Smooth muscle cell (in vitro differentiated cells): ENCODE measurements at regions not wholly inside any gene's neighbourhood (a gene's known extent, or its start where the extent isn't known, plus 50 kb on each side); places are given as distances from the start of the nearest gene placed in this dataset.

Experiments
- DNase-seq: peaks from one replicate; lab custom pipeline; 2025; ENCODE audit not compliant: unreplicated experiment; lab: John Stamatoyannopoulos, UW
- H2AFZ ChIP-seq: fragments of 200-600 bp; sonication (generic); 2 replicates; pipeline ENCODE4 v1.6.0; 2016; ENCODE audit warnings: antibody characterized with exemption, low read depth, mild to moderate bottlenecking
- H3F3A ChIP-seq: fragments of 200-600 bp; sonication (generic); 2 replicates; pipeline ENCODE4 v1.6.0; 2017; ENCODE audit warnings: antibody characterized with exemption, low read depth
- H3K27ac ChIP-seq: fragments of 200-600 bp; sonication (generic); 2 replicates; pipeline ENCODE4 v1.5.1; 2016; ENCODE audit warnings: low read depth, mild to moderate bottlenecking
- H3K27me3 ChIP-seq: fragments of 200-600 bp; sonication (generic); 2 replicates; pipeline ENCODE4 v1.6.1; 2016; ENCODE audit warnings: low read depth, mild to moderate bottlenecking
- H3K36me3 ChIP-seq: fragments of 200-600 bp; sonication (generic); 2 replicates; pipeline ENCODE4 v1.5.1; 2016; ENCODE audit warnings: low read depth
- H3K4me1 ChIP-seq: fragments of 200-600 bp; sonication (generic); 2 replicates; pipeline ENCODE4 v1.5.1; 2016; ENCODE audit warnings: low read depth
- H3K4me2 ChIP-seq: fragments of 200-600 bp; sonication (generic); 2 replicates; pipeline ENCODE4 v1.6.0; 2016; ENCODE audit warnings: mild to moderate bottlenecking
- H3K4me3 ChIP-seq: fragments of 200-600 bp; sonication (generic); 2 replicates; pipeline ENCODE4 v1.5.1; 2016; ENCODE audit warnings: mild to moderate bottlenecking
- H3K79me2 ChIP-seq: fragments of 200-600 bp; sonication (generic); 2 replicates; pipeline ENCODE4 v1.6.0; 2016; ENCODE audit warnings: low read depth, mild to moderate bottlenecking
- H3K9ac ChIP-seq: fragments of 200-600 bp; sonication (generic); 2 replicates; pipeline ENCODE4 v1.6.0; 2016; ENCODE audit warnings: low read depth
- H3K9me3 ChIP-seq: fragments of 200-600 bp; sonication (generic); replicated peaks from 2 replicates; pipeline ENCODE4 v1.5.1; 2016; ENCODE audit warnings: low read depth
- H4K20me1 ChIP-seq: fragments of 200-600 bp; sonication (generic); 2 replicates; pipeline ENCODE4 v1.6.0; 2016; ENCODE audit warnings: low read depth
- CTCF ChIP-seq: fragments of 200-600 bp; sonication (generic); IDR thresholded peaks from 2 replicates; pipeline ENCODE4 v1.5.1; 2017; ENCODE audit warnings: borderline replicate concordance, mild to moderate bottlenecking, antibody characterized with exemption; ENCODE audit not compliant: insufficient read depth, poor library complexity, severe bottlenecking
- WGBS: methylation state at CpG from one replicate; pipeline ENCODE4 v1.1.7; 2016; ENCODE audit warnings: low lambda C conversion rate; 5-methylcytosine and 5-hydroxymethylcytosine counted together

- no peak overlapping the region for H2AFZ ChIP-seq
- TF ChIP-seq CTCF = no peak
- 92% methylated on average over 4 of the region's 4 CpGs for WGBS
These were observed 180.3 kb upstream of the LRIG3 start for GRCh38 chr12:59100585-59100984.

GRCh38 chr12:59097876-59098275, 177.6 kb upstream of the LRIG3 start:
- WGBS = 82% methylated on average over 1 of the region's 1 CpG
- no peak for DNase-seq
- H3K9ac ChIP-seq = no peak overlapping the region
- no peak overlapping the region for H3K4me2 ChIP-seq
- no peaks in the 10 kb centered on the region for H4K20me1 ChIP-seq
- no peak for TF ChIP-seq CTCF
- no peaks in the 10 kb centered on the region for H3F3A ChIP-seq
- H3K4me1 ChIP-seq = peaks cover 6% of the 10 kb centered on the region
- no peak overlapping the region for H3K4me3 ChIP-seq
- H3K36me3 ChIP-seq = no peaks in the 10 kb centered on the region
- no peaks in the 10 kb centered on the region for H3K79me2 ChIP-seq
- no peak overlapping the region for H3K27ac ChIP-seq
- no peaks in the 10 kb centered on the region for H3K9me3 ChIP-seq
- no peak overlapping the region for H2AFZ ChIP-seq
- no peaks in the 10 kb centered on the region for H3K27me3 ChIP-seq

More at GRCh38 chr12:59100585-59100984, 180.3 kb upstream of the LRIG3 start:
- Histone ChIP-seq H3K4me1 (peaks cover 6% of the 10 kb centered on the region), H3K27me3 (no peaks in the 10 kb centered on the region), H3K36me3 (no peaks in the 10 kb centered on the region), H3K27ac (no peak overlapping the region), H3K9me3 (no peaks in the 10 kb centered on the region), H4K20me1 (no peaks in the 10 kb centered on the region), H3K79me2 (no peaks in the 10 kb centered on the region), H3K9ac (no peak overlapping the region), H3K4me3 (no peak overlapping the region), H3K4me2 (no peak overlapping the region), H3F3A (no peaks in the 10 kb centered on the region)
- DNase-seq = no peak

GRCh38 chr12:59096246-59096645, 175.9 kb upstream of the LRIG3 start:
- Histone ChIP-seq H2AFZ (no peak overlapping the region), H3K9me3 (no peaks in the 10 kb centered on the region), H3K27me3 (no peaks in the 10 kb centered on the region), H3K4me3 (no peak overlapping the region), H3K9ac (no peak overlapping the region), H3K4me1 (peaks cover 6% of the 10 kb centered on the region), H3K4me2 (no peak overlapping the region), H3K27ac (no peak overlapping the region), H3F3A (no peaks in the 10 kb centered on the region), H3K36me3 (no peaks in the 10 kb centered on the region), H4K20me1 (no peaks in the 10 kb centered on the region), H3K79me2 (no peaks in the 10 kb centered on the region)
- TF ChIP-seq CTCF = no peak
- no peak for DNase-seq

GRCh38 chr12:59093073-59093772, 172.9 kb upstream of the LRIG3 start:
- WGBS = 71% methylated on average over 1 of the region's 1 CpG
- H3K4me3 ChIP-seq = no peak overlapping the region
- H3K27ac ChIP-seq = no peak overlapping the region
- no peak for TF ChIP-seq CTCF
- H4K20me1 ChIP-seq = no peaks in the 10 kb centered on the region
- H3K9me3 ChIP-seq = no peaks in the 10 kb centered on the region
- no peak overlapping the region for H3K9ac ChIP-seq
- H3K36me3 ChIP-seq = no peaks in the 10 kb centered on the region
- H3K4me2 ChIP-seq = no peak overlapping the region
- no peaks in the 10 kb centered on the region for H3K79me2 ChIP-seq
- no peak overlapping the region for H2AFZ ChIP-seq
- peaks cover 1% of the 10 kb centered on the region for H3K4me1 ChIP-seq
- no peak for DNase-seq
- H3K27me3 ChIP-seq = no peaks in the 10 kb centered on the region
- no peaks in the 10 kb centered on the region for H3F3A ChIP-seq
